ENCODE measurements at regions not wholly inside any gene's neighbourhood (a gene's known extent, or its start where the extent isn't known, plus 50 kb on each side); places are given as distances from the start of the nearest gene placed in this dataset.

- no peaks in the 10 kb centered on the region for H3K36me3 ChIP-seq (ENCODE audit: control insufficient read depth, insufficient read depth, low read length)
- peaks cover 19% of the 10 kb centered on the region for H3K9me3 ChIP-seq (ENCODE audit: control insufficient read depth, insufficient read depth, low read length)
- H3K4me1 ChIP-seq (ENCODE audit: control insufficient read depth, insufficient read depth, low read length): no peaks in the 10 kb centered on the region
- no peaks in the 10 kb centered on the region for H3K27me3 ChIP-seq (ENCODE audit: control insufficient read depth, insufficient read depth, low read length)
- H3K9ac ChIP-seq (ENCODE audit: low read depth, low read length): no peak overlapping the region
- H3K4me3 ChIP-seq (ENCODE audit: low read depth, low read length): no peak overlapping the region
These were observed 371.0 kb downstream of the ALG10 start for GRCh38 chr12:34393086-34393820.

GRCh38 chr12:34393821-34394150 is 371.5 kb downstream of the ALG10 start:
- H3K27me3 ChIP-seq (ENCODE audit: control insufficient read depth, insufficient read depth, low read length): no peaks in the 10 kb centered on the region
- no peaks in the 10 kb centered on the region for H3K4me1 ChIP-seq (ENCODE audit: control insufficient read depth, insufficient read depth, low read length)
- no peak overlapping the region for H3K9ac ChIP-seq (ENCODE audit: low read depth, low read length)
- H3K4me3 ChIP-seq (ENCODE audit: low read depth, low read length): no peak overlapping the region
- H3K36me3 ChIP-seq (ENCODE audit: control insufficient read depth, insufficient read depth, low read length): no peaks in the 10 kb centered on the region
- H3K9me3 ChIP-seq (ENCODE audit: control insufficient read depth, insufficient read depth, low read length): peaks cover 16% of the 10 kb centered on the region

GRCh38 chr12:34394211-34395055 is 372.1 kb downstream of the ALG10 start:
- no peaks in the 10 kb centered on the region for H3K4me1 ChIP-seq (ENCODE audit: control insufficient read depth, insufficient read depth, low read length)
- no peak overlapping the region for H3K4me3 ChIP-seq (ENCODE audit: low read depth, low read length)
- peaks cover 10% of the 10 kb centered on the region for H3K9me3 ChIP-seq (ENCODE audit: control insufficient read depth, insufficient read depth, low read length)
- no peaks in the 10 kb centered on the region for H3K36me3 ChIP-seq (ENCODE audit: control insufficient read depth, insufficient read depth, low read length)
- no peak overlapping the region for H3K9ac ChIP-seq (ENCODE audit: low read depth, low read length)
- H3K27me3 ChIP-seq (ENCODE audit: control insufficient read depth, insufficient read depth, low read length): no peaks in the 10 kb centered on the region

GRCh38 chr12:34395056-34396005 is 373.0 kb downstream of the ALG10 start:
- no peak overlapping the region for H3K9ac ChIP-seq (ENCODE audit: low read depth, low read length)
- no peaks in the 10 kb centered on the region for H3K27me3 ChIP-seq (ENCODE audit: control insufficient read depth, insufficient read depth, low read length)
- no peaks in the 10 kb centered on the region for H3K36me3 ChIP-seq (ENCODE audit: control insufficient read depth, insufficient read depth, low read length)
- H3K4me1 ChIP-seq (ENCODE audit: control insufficient read depth, insufficient read depth, low read length): no peaks in the 10 kb centered on the region
- H3K9me3 ChIP-seq (ENCODE audit: control insufficient read depth, insufficient read depth, low read length): peaks cover 11% of the 10 kb centered on the region
- no peak overlapping the region for H3K4me3 ChIP-seq (ENCODE audit: low read depth, low read length)

- Histone ChIP-seq H3K9me3 (ENCODE audit: control insufficient read depth, insufficient read depth, low read length) (peaks cover 13% of the 10 kb centered on the region), H3K27me3 (ENCODE audit: control insufficient read depth, insufficient read depth, low read length) (no peaks in the 10 kb centered on the region), H3K4me3 (ENCODE audit: low read depth, low read length) (no peak overlapping the region), H3K9ac (ENCODE audit: low read depth, low read length) (no peak overlapping the region), H3K4me1 (ENCODE audit: control insufficient read depth, insufficient read depth, low read length) (no peaks in the 10 kb centered on the region), H3K36me3 (ENCODE audit: control insufficient read depth, insufficient read depth, low read length) (no peaks in the 10 kb centered on the region)
These were observed 373.9 kb downstream of the ALG10 start for GRCh38 chr12:34396006-34396860.

GRCh38 chr12:34396861-34397590 is 374.7 kb downstream of the ALG10 start:
- H3K9ac ChIP-seq (ENCODE audit: low read depth, low read length): no peak overlapping the region
- no peaks in the 10 kb centered on the region for H3K27me3 ChIP-seq (ENCODE audit: control insufficient read depth, insufficient read depth, low read length)
- no peaks in the 10 kb centered on the region for H3K36me3 ChIP-seq (ENCODE audit: control insufficient read depth, insufficient read depth, low read length)
- H3K9me3 ChIP-seq (ENCODE audit: control insufficient read depth, insufficient read depth, low read length): peaks cover 14% of the 10 kb centered on the region
- H3K4me1 ChIP-seq (ENCODE audit: control insufficient read depth, insufficient read depth, low read length): no peaks in the 10 kb centered on the region
- H3K4me3 ChIP-seq (ENCODE audit: low read depth, low read length): no peak overlapping the region

- H3K27me3 ChIP-seq (ENCODE audit: control insufficient read depth, insufficient read depth, low read length): no peaks in the 10 kb centered on the region
- no peak overlapping the region for H3K4me3 ChIP-seq (ENCODE audit: low read depth, low read length)
- no peaks in the 10 kb centered on the region for H3K4me1 ChIP-seq (ENCODE audit: control insufficient read depth, insufficient read depth, low read length)
- no peak overlapping the region for H3K9ac ChIP-seq (ENCODE audit: low read depth, low read length)
- H3K36me3 ChIP-seq (ENCODE audit: control insufficient read depth, insufficient read depth, low read length): no peaks in the 10 kb centered on the region
- H3K9me3 ChIP-seq (ENCODE audit: control insufficient read depth, insufficient read depth, low read length): peaks cover 14% of the 10 kb centered on the region
These were observed 375.5 kb downstream of the ALG10 start for GRCh38 chr12:34397591-34398365.

- Histone ChIP-seq H3K27me3 (ENCODE audit: control insufficient read depth, insufficient read depth, low read length) (no peaks in the 10 kb centered on the region), H3K4me3 (ENCODE audit: low read depth, low read length) (no peak overlapping the region), H3K9me3 (ENCODE audit: control insufficient read depth, insufficient read depth, low read length) (peaks cover 13% of the 10 kb centered on the region), H3K36me3 (ENCODE audit: control insufficient read depth, insufficient read depth, low read length) (no peaks in the 10 kb centered on the region), H3K4me1 (ENCODE audit: control insufficient read depth, insufficient read depth, low read length) (no peaks in the 10 kb centered on the region), H3K9ac (ENCODE audit: low read depth, low read length) (no peak overlapping the region)
These were observed 376.0 kb downstream of the ALG10 start for GRCh38 chr12:34398366-34398705.

GRCh38 chr12:34398706-34399630 is 376.7 kb downstream of the ALG10 start:
- Histone ChIP-seq H3K9me3 (ENCODE audit: control insufficient read depth, insufficient read depth, low read length) (peaks cover 15% of the 10 kb centered on the region), H3K36me3 (ENCODE audit: control insufficient read depth, insufficient read depth, low read length) (no peaks in the 10 kb centered on the region), H3K9ac (ENCODE audit: low read depth, low read length) (no peak overlapping the region), H3K4me1 (ENCODE audit: control insufficient read depth, insufficient read depth, low read length) (no peaks in the 10 kb centered on the region), H3K27me3 (ENCODE audit: control insufficient read depth, insufficient read depth, low read length) (no peaks in the 10 kb centered on the region), H3K4me3 (ENCODE audit: low read depth, low read length) (no peak overlapping the region)

Data from iPS-15b (cell line).